Ishikawa (cell line): ENCODE measurements at regions not wholly inside any gene's neighbourhood (a gene's known extent, or its start where the extent isn't known, plus 50 kb on each side); places are given as distances from the start of the nearest gene placed in this dataset.

ENCODE experiments used
- CEBPB ChIP-seq: IDR thresholded peaks from 2 replicates; pipeline ENCODE4 v1.6.1; 2012
- CREB1 ChIP-seq: IDR thresholded peaks from 2 replicates; pipeline ENCODE4 v1.6.1; 2012; ENCODE audit warnings: low read depth
- EGR1 ChIP-seq: IDR thresholded peaks from 2 replicates; pipeline ENCODE4 v1.6.1; 2012
- EP300 ChIP-seq: IDR thresholded peaks from 2 replicates; pipeline ENCODE4 v1.6.1; 2012; ENCODE audit warnings: borderline replicate concordance
- FOXM1 ChIP-seq: IDR thresholded peaks from 2 replicates; pipeline ENCODE4 v1.6.1; 2012; ENCODE audit warnings: low read depth, borderline replicate concordance
- MAX ChIP-seq: IDR thresholded peaks from 2 replicates; pipeline ENCODE4 v1.6.1; 2012
- NFIC ChIP-seq: IDR thresholded peaks from 2 replicates; pipeline ENCODE4 v1.6.1; 2012
- RAD21 ChIP-seq: IDR thresholded peaks from 2 replicates; pipeline ENCODE4 v1.6.1; 2012; ENCODE audit warnings: low read depth
- REST ChIP-seq: IDR thresholded peaks from 2 replicates; pipeline ENCODE4 v1.6.1; 2012; ENCODE audit warnings: low read depth, mild to moderate bottlenecking
- TAF1 ChIP-seq: IDR thresholded peaks from 2 replicates; pipeline ENCODE4 v1.6.1; 2012; ENCODE audit warnings: low read depth, mild to moderate bottlenecking
- TCF12 ChIP-seq: IDR thresholded peaks from 2 replicates; pipeline ENCODE4 v1.6.1; 2012; ENCODE audit warnings: low read depth
- TEAD4 ChIP-seq: IDR thresholded peaks from 2 replicates; pipeline ENCODE4 v1.6.1; 2012
- USF1 ChIP-seq: IDR thresholded peaks from 2 replicates; pipeline ENCODE4 v1.6.1; 2012
- YY1 ChIP-seq: IDR thresholded peaks from 2 replicates; pipeline ENCODE4 v1.6.1; 2012; ENCODE audit warnings: low read depth
- ZBTB7A ChIP-seq: IDR thresholded peaks from 2 replicates; pipeline ENCODE4 v1.6.1; 2012; ENCODE audit warnings: low read depth

- no peak for TF ChIP-seq EGR1
- TF ChIP-seq REST = no peak
- TF ChIP-seq TEAD4 = no peak
- no peak for TF ChIP-seq NFIC
- TF ChIP-seq TAF1 = no peak
- no peak for TF ChIP-seq EP300
- TF ChIP-seq MAX = no peak
- no peak for TF ChIP-seq ZBTB7A
- TF ChIP-seq CREB1 = no peak
- TF ChIP-seq YY1 = no peak
- TF ChIP-seq TCF12 = no peak
- no peak for TF ChIP-seq CEBPB
- TF ChIP-seq USF1 = no peak
- TF ChIP-seq FOXM1 = no peak
- no peak for TF ChIP-seq RAD21
Observed at GRCh38 chr9:19703702-19704101, 85.1 kb downstream of the SLC24A2 start.

- TF ChIP-seq EP300 = no peak
- no peak for TF ChIP-seq NFIC
- no peak for TF ChIP-seq TCF12
- TF ChIP-seq EGR1 = no peak
- TF ChIP-seq MAX = no peak
- TF ChIP-seq TAF1 = no peak
- no peak for TF ChIP-seq ZBTB7A
- no peak for TF ChIP-seq RAD21
- no peak for TF ChIP-seq FOXM1
- no peak for TF ChIP-seq YY1
- no peak for TF ChIP-seq CREB1
- no peak for TF ChIP-seq CEBPB
- TF ChIP-seq REST = no peak
- no peak for TF ChIP-seq TEAD4
- no peak for TF ChIP-seq USF1
Observed at GRCh38 chr9:19701991-19702390, 86.8 kb downstream of the SLC24A2 start.

DNA sequence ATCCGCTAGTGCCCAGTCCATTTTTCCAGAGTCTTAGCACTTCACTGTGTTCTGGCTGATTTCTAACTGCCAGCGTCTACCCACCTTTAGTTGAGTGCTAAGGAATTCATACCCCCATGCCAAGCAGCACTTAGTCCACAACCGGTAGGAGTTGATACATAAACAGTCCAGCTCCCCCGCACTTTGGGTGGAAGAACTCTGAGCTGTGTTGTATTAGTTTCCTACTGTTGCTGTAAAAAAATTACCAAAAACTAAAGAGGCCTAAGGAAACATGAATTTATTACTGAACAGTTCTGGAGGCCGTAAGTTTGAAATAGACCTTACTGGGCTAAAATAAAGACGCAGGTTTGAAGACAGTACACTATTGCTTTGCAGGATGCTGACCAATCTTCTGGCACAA lies 87.6 kb downstream of the SLC24A2 start:
- TF ChIP-seq NFIC (no peak), TAF1 (no peak), TEAD4 (no peak), USF1 (no peak), RAD21 (no peak), MAX (no peak), ZBTB7A (no peak), YY1 (no peak), REST (no peak), CREB1 (no peak)

DNA sequence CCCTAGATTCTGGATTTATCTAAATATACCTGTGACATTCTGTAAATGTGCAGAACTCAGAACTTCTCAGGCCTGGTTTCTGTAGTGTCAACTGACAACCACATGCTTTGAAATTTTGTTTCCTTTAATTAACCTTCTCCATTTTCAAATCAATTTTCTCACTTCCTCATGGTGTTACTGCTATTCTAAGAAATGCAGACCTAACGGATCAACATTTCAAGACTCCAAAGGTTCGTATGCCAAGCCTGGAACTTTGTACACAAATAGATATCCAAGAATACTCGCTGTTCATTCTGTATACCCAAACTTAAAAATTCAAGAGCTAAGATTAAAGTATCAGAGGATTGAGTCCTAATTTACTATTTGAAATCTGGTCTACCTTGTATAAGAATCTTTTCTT lies 88.1 kb downstream of the SLC24A2 start:
- no peak for TF ChIP-seq USF1
